ENCODE measurements at regions not wholly inside any gene's neighbourhood (a gene's known extent, or its start where the extent isn't known, plus 50 kb on each side); places are given as distances from the start of the nearest gene placed in this dataset.

DNA sequence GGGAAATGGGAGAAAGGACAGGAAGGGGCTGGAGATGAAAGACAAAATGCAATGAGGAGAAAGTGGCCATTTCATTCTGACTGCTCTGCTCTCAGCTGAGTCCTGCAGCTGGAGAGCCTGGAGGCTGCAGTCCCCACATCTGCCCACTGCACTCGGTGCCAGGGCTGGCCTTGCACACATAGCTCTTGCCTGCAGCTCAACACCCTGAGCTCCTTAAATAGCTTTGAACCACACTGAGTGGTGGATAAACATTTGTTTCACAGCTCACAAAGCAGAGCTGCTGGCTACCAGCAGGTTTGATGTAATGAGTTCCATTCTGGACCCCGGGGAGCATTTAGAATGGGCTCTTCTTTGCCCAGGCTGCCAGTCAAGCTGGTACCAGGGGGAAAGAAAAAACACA lies 426.1 kb upstream of the CADM1 start:
- Histone ChIP-seq H3K9me3 (no peaks in the 10 kb centered on the region), H3K27me3 (no peaks in the 10 kb centered on the region), H3K4me1 (peaks cover 0 to 19% (median 15%) of the 10 kb centered on the region in 4 donors), H3K4me3 (no peak overlapping the region), H3K36me3 (no peaks in the 10 kb centered on the region), H3K27ac (peak overlapping the region in 2 of 4 donors; percentile 21 to 37)
- no peak for DNase-seq
- intact Hi-C loops (cut with DNase I) = no loop called here
- no peak for TF ChIP-seq EP300 (IDR thresholded peaks at IDR 0.05)
- no peak for TF ChIP-seq POLR2AphosphoS5 (IDR thresholded peaks at IDR 0.05)
- no peak for TF ChIP-seq POLR2A (IDR thresholded peaks at IDR 0.05)
- WGBS, 2 donors = 52 to 72% methylated on average over 2 of the region's 2 CpGs

DNA sequence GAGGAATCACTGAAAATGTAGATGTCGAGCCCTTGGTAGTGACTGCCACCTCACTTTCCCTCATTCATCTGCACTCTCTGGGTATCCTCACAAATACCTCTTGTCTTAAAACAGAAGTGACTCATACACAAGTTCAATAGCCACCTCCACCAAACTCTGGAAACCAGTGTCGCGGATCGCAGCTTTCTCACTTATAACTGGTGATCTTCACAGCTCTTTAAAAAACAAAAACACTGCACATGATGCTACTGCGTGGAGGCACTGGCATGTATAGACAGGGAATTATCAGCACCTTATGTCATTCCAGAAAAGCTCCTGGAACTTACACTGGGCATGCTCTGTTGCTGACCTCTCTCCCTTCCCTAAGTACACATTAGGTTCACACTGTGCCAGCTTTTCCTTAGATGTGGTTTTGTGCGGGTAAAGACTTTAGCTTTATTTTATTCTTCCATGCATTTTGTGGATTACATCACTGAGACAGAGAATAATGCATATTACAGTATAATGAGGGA lies 425.5 kb upstream of the CADM1 start:
- no peak for DNase-seq
- no peak overlapping the region for H3K4me3 ChIP-seq
- no peaks in the 10 kb centered on the region for H3K27me3 ChIP-seq
- H3K4me1 ChIP-seq = peaks cover 0 to 19% (median 15%) of the 10 kb centered on the region in 4 donors
- H3K36me3 ChIP-seq = no peaks in the 10 kb centered on the region
- H3K9me3 ChIP-seq = no peaks in the 10 kb centered on the region
- 72 to 84% methylated on average over 6 of the region's 6 CpGs for WGBS, 2 donors
- H3K27ac ChIP-seq = peak overlapping the region in 1 of 4 donors; percentile 37
- intact Hi-C loops (cut with DNase I) = no loop called here
- TF ChIP-seq EP300 (IDR thresholded peaks at IDR 0.05) (no peak), POLR2AphosphoS5 (IDR thresholded peaks at IDR 0.05) (no peak), CTCF (IDR thresholded peaks at IDR 0.05) (no peak), POLR2A (IDR thresholded peaks at IDR 0.05) (no peak)

- Histone ChIP-seq H3K9me3 (no peaks in the 10 kb centered on the region), H3K4me1 (peaks cover 0 to 19% (median 15%) of the 10 kb centered on the region in 4 donors), H3K27me3 (no peaks in the 10 kb centered on the region), H3K4me3 (no peak overlapping the region), H3K27ac (no peak overlapping the region), H3K36me3 (no peaks in the 10 kb centered on the region)
- DNase-seq = no peak
- 80 to 83% methylated on average over 2 of the region's 2 CpGs for WGBS, 2 donors
- intact Hi-C loops (cut with DNase I) = no loop called here
- TF ChIP-seq POLR2A (IDR thresholded peaks at IDR 0.05) = no peak
- TF ChIP-seq CTCF (IDR thresholded peaks at IDR 0.05) = no peak
- no peak for TF ChIP-seq EP300 (IDR thresholded peaks at IDR 0.05)
- TF ChIP-seq POLR2AphosphoS5 (IDR thresholded peaks at IDR 0.05) = no peak
These were observed 424.6 kb upstream of the CADM1 start for GRCh38 chr11:115928811-115929210.

- Histone ChIP-seq H3K4me1 (peaks cover 0 to 19% (median 15%) of the 10 kb centered on the region in 4 donors), H3K27ac (no peak overlapping the region), H3K4me3 (no peak overlapping the region), H3K27me3 (no peaks in the 10 kb centered on the region), H3K36me3 (no peaks in the 10 kb centered on the region), H3K9me3 (no peaks in the 10 kb centered on the region)
- WGBS, 2 donors = 93 to 94% methylated on average over 8 of the region's 8 CpGs
- intact Hi-C loops (cut with DNase I) = no loop called here
- TF ChIP-seq POLR2AphosphoS5 (IDR thresholded peaks at IDR 0.05) = no peak
- TF ChIP-seq CTCF (IDR thresholded peaks at IDR 0.05) = no peak
- TF ChIP-seq EP300 (IDR thresholded peaks at IDR 0.05) = no peak
- TF ChIP-seq POLR2A (IDR thresholded peaks at IDR 0.05) = no peak
- DNase-seq = no peak
These were observed 423.7 kb upstream of the CADM1 start for GRCh38 chr11:115927823-115928329.

DNA sequence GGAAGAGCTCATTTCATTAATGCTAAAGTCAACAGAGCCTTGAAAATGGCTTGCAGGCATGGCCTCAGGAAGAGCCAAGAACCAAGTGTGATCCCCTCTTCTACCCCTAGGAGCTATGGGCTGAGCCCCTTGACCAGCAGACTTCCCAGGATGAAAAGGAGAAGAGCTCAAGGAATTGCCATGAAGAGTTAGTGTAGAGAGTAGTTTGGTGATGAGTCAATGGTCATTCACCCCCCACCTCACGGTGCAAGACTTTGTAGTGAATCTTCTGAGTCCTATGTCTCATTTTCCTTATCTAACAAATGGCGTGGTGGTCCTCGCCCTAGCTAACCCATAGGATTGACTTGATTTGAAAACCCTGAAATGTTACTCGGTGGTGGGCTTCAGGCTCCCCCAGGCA lies 422.4 kb upstream of the CADM1 start:
- H3K27me3 ChIP-seq = no peaks in the 10 kb centered on the region
- H3K36me3 ChIP-seq = no peaks in the 10 kb centered on the region
- H3K4me3 ChIP-seq = no peak overlapping the region
- H3K27ac ChIP-seq = no peak overlapping the region
- H3K9me3 ChIP-seq = no peaks in the 10 kb centered on the region
- intact Hi-C loops (cut with DNase I) = no loop called here
- TF ChIP-seq CTCF (IDR thresholded peaks at IDR 0.05) (no peak), POLR2AphosphoS5 (IDR thresholded peaks at IDR 0.05) (no peak), POLR2A (IDR thresholded peaks at IDR 0.05) (no peak), EP300 (IDR thresholded peaks at IDR 0.05) (no peak)
- no peak for DNase-seq
- peaks cover 0 to 19% (median 15%) of the 10 kb centered on the region in 4 donors for H3K4me1 ChIP-seq
- 89 to 92% methylated on average over 4 of the region's 4 CpGs for WGBS, 2 donors
